ENCODE measurements at regions not wholly inside any gene's neighbourhood (a gene's known extent, or its start where the extent isn't known, plus 50 kb on each side); places are given as distances from the start of the nearest gene placed in this dataset.

DNA sequence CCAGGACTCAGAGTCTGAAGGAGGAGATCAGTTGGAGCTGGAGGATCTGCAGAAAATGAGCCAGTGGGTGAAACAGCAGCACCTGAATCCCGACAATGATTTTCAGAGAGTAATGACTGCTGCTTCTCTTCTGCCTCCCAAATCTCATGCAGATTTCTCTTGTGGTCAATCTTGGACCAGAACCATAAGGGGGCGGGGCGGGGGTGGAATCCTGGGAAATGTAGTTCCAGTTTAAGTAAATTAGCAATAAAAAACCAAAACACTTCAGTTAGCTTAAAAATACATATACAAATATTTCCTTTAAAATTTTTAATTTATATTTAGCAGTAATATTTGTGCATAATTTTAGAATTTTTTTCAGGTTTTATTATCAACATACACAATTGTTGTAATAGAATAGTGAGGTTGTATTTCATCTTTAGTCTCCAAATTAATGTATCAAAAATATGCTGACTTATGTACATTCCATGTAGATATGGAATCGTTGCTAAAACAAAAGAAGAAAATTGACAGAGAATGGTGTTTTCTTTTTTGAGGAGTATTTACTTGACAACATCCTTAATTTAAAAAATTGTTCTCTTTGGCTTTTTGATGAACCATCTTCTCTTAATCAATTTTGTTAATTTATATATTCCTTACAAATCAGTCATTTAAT is 223.5 kb upstream of the SYT10 start:
- Histone ChIP-seq H3K79me2 (ENCODE audit: insufficient read depth, low read length) (no peaks in the 10 kb centered on the region), H3T11ph (ENCODE audit: low read length) (no peak overlapping the region), H3K27me3 (ENCODE audit: insufficient read depth, low read length) (no peaks in the 10 kb centered on the region), H3K4ac (ENCODE audit: low read depth, low read length) (no peak overlapping the region), H4K8ac (replicated peaks; ENCODE audit: insufficient read length, low read depth, low read length) (no peak overlapping the region), H3K18ac (ENCODE audit: insufficient read length, low read depth, low read length) (no peak overlapping the region), H3K79me1 (ENCODE audit: insufficient read depth, low read depth, low read length, poor library complexity, severe bottlenecking) (no peaks in the 10 kb centered on the region), H4K5ac (ENCODE audit: insufficient read length, low read depth, low read length) (no peak overlapping the region), H3K27ac (ENCODE audit: insufficient read length, low read depth, low read length) (no peak overlapping the region), H4K20me1 (ENCODE audit: control insufficient read depth, insufficient read depth, insufficient read length) (no peaks in the 10 kb centered on the region), H2BK5ac (ENCODE audit: insufficient read length, low read length) (no peak overlapping the region), H3K9ac (ENCODE audit: extremely low read depth, insufficient read length, low read length) (no peak overlapping the region), H3K23ac (ENCODE audit: insufficient read length, low read depth, low read length) (no peak overlapping the region), H3K4me1 (ENCODE audit: insufficient read depth, low read length) (no peaks in the 10 kb centered on the region), H3K9me3 (ENCODE audit: control insufficient read depth, low read depth, low read length) (no peaks in the 10 kb centered on the region), H4K91ac (ENCODE audit: insufficient read length, low read depth, low read length) (no peak overlapping the region), H2BK120ac (ENCODE audit: low read depth, low read length, poor library complexity, severe bottlenecking) (no peak overlapping the region), H2BK20ac (ENCODE audit: low read depth, low read length, poor library complexity, severe bottlenecking) (no peak overlapping the region), H3K4me2 (ENCODE audit: insufficient read depth, insufficient read length, low read length) (no peak overlapping the region), H2AFZ (ENCODE audit: low read length) (peak overlapping the region; percentile 87), H3K56ac (ENCODE audit: insufficient read length, low read depth, low read length) (no peak overlapping the region), H2BK12ac (ENCODE audit: insufficient read length, low read depth, low read length) (no peak overlapping the region), H3K23me2 (ENCODE audit: insufficient read length, low read depth, low read length, poor library complexity, severe bottlenecking) (no peaks in the 10 kb centered on the region), H2BK15ac (ENCODE audit: low read depth, low read length) (no peak overlapping the region), H2AK5ac (ENCODE audit: insufficient read length, low read length) (no peak overlapping the region), H3K14ac (ENCODE audit: insufficient read depth, low read length) (no peak overlapping the region)
- Mint-ChIP-seq H3K27me3 (ENCODE audit: low read depth) (no peaks in the 10 kb centered on the region), H3K4me3 (no peak overlapping the region), H3K9me3 (no peaks in the 10 kb centered on the region), H3K36me3 (ENCODE audit: insufficient read depth in 1 of 3, low read depth in 3 of 3) (peaks cover 0 to 4% (median 2%) of the 10 kb centered on the region in 3 experiments; a peak in 1 of 7 replicates), H3K4me1 (peaks cover 13% of the 10 kb centered on the region in 2 experiments), H3K27ac (no peak overlapping the region)
- TF ChIP-seq, protein P1, sequence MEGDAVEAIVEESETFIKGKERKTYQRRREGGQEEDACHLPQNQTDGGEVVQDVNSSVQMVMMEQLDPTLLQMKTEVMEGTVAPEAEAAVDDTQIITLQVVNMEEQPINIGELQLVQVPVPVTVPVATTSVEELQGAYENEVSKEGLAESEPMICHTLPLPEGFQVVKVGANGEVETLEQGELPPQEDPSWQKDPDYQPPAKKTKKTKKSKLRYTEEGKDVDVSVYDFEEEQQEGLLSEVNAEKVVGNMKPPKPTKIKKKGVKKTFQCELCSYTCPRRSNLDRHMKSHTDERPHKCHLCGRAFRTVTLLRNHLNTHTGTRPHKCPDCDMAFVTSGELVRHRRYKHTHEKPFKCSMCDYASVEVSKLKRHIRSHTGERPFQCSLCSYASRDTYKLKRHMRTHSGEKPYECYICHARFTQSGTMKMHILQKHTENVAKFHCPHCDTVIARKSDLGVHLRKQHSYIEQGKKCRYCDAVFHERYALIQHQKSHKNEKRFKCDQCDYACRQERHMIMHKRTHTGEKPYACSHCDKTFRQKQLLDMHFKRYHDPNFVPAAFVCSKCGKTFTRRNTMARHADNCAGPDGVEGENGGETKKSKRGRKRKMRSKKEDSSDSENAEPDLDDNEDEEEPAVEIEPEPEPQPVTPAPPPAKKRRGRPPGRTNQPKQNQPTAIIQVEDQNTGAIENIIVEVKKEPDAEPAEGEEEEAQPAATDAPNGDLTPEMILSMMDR (conservative IDR thresholded peaks at IDR 0.05), result no peak
- WGBS (ENCODE audit: extremely low coverage, insufficient read length, low lambda C conversion rate), result no CpG with 5 or more reads among the region's 4 CpGs
- DNase-seq, result no peak

Data from H9 (cell line).